Hematopoietic multipotent progenitor cell (in vitro differentiated cells): ENCODE measurements at regions not wholly inside any gene's neighbourhood (a gene's known extent, or its start where the extent isn't known, plus 50 kb on each side); places are given as distances from the start of the nearest gene placed in this dataset.

ENCODE experiments used
- DNase-seq, 3 donors: peaks; one replicate each; pipeline ENCODE4 v3.0.0-alpha.2; 2011 to 2015; ENCODE audit warnings: low read depth in 2 of 3, low spot score in 2 of 3

DNA sequence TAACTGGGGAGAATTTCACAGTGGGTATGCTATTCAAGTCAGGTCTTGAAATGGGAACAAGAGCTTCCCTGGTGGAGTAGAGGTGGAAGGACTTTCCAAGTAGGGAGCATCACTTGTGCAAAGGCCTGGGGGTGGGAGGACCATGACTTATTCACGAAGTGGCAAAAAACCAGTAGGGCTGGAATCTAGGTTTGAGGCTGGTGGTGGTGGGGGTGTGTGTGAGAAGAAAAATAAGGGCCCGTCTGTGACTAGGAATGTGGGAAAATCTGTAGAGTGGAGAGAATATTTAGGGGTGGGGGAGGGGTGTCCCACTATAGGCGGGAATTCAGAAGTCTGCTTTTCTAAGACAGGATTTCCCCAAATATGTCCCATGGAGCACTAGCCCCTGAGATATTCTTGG, 271.9 kb upstream of the TBL1XR1 start:
- DNase-seq = no peak

DNA sequence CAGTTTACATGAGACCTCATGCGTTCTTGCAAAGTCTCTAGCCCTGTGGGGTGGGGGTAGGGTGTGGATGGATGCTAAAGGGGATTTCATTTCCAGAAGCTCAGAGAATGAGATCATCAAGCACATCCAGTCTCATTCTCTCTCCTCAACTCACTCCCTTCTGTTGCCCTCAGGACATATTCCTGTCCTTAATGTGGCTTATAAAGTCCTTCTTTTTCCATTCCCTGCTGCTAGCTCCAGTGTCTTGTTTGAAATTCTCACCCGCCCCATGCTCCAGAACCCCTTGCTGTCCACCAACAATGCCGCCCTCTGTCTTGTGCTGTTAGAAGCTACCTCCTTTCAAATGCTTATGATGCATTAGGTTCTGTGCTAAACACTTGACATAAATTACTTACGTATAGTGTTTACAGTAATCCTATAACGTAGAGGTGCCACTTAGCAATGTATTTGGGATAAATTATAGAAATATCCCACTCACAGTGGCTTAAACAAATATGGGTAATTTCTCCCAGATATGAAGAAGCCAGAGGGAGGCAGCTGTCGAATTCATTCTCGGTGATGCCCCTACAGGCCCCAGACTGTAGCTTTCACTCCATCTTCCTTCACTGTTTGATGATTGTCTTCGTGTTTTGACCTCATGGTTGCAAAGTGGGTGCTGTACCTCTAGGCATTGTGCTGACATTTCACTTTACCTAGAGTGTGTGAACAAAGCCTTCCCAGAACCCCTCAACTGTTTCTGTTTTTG, 273.1 kb upstream of the TBL1XR1 start:
- no peak for DNase-seq

DNA sequence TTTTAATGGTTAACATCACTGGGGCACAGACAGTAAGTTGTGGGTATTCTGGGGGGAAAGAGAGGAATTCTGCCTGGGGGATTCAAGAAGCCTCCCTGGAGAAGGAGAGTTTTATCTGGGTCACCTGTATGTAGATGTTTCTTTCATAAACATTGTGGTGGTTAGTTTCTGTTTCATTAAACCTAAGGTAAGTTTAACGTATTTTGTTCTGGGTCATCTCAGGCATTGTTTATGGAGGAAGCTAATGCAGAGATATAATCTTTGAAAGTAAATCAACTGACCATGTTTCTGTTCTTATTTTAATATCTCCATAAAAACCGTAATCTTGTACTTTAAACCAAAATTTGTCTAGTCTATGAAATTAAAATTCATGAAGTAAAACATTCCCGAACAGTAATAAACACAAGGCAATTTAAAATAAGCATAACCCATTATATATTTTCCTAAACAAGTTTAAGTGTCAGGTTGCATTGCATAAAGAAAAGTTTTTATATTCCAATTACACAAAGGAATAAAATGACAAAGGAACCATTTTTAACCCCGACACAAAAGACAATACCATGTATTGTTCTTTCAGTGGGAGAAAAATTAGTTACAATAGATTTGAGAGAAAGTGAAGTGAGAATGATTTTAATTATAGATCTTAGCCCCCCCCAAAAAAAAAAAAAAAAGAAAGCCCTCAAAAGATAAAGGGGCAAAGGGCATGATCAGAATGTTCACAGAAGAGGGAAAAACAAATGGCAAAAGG, 274.6 kb upstream of the TBL1XR1 start:
- no peak for DNase-seq

DNA sequence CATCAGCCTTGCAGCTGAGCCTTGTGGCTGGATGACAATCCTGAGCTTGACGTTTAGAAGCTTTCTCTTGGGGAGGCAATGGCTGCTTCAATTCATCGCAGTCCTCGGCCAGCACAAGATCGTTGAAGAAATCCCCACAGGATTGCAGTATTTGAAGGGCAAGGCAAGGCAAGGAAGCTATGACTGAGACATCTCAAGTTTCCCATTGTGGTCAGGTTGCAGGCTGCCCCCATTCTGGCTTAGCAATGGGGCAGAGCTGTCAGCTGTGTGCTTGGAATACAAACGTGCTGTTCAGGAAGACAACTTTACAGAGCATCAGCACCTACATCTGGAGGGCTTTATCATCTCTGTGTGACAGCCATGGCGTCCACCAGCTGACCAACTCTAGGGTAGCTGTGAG, 275.9 kb upstream of the TBL1XR1 start:
- DNase-seq = no peak

DNA sequence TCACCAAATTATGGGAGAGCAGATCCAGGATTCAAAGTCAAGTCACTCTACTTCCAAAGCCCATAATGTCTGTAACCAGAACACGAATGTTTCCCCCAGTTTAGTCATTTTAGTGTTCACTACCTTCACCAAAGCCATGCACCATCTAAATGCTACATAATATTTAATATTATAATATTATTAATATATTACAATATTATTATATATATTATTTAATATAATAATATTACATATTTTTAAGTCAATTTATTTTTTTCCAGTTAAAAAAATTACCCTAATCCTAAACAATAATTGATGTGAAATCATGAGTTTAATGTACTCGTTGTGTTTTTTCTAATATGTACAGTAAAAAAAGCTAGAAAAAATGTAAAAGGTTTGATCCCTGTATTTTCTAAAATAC, 276.6 kb upstream of the TBL1XR1 start:
- no peak for DNase-seq

DNA sequence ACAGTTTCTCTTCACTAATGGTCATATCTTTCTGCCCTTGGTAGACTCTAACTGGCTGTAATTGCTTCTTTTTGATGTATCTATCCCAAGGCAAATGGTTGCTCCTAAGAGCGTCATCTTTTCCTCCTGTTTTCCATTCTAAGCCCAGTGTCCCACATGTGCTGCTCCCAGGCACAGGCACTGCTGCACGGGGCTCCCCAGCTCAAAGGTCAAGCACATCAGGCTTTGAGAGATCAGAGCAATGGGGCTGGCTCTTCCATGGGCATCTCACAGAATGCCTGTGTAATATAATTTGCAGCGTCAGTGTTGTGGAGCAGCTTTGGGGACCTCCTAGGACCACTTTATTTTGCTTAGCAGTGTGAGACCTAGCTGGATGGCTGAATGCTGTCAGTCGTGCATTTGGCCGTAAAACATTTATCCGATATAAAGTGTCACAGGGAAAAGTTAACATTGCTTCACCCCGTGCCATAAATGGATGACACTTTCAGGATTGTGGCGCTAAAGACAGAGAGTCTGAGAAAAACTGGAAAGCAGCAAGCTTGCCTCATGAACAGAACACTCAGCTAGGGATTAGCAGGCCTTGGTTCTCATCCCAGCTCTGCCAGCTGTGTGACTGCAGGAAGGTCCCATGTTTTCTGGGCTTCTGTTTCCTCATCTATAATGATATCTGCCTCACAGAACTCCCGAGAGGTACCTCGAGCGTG, 277.5 kb upstream of the TBL1XR1 start:
- DNase-seq = no peak

GRCh38 chr3:177475356-177475665, 278.0 kb upstream of the TBL1XR1 start:
- no peak for DNase-seq

GRCh38 chr3:177476495-177476894, 279.2 kb upstream of the TBL1XR1 start:
- no peak for DNase-seq

DNA sequence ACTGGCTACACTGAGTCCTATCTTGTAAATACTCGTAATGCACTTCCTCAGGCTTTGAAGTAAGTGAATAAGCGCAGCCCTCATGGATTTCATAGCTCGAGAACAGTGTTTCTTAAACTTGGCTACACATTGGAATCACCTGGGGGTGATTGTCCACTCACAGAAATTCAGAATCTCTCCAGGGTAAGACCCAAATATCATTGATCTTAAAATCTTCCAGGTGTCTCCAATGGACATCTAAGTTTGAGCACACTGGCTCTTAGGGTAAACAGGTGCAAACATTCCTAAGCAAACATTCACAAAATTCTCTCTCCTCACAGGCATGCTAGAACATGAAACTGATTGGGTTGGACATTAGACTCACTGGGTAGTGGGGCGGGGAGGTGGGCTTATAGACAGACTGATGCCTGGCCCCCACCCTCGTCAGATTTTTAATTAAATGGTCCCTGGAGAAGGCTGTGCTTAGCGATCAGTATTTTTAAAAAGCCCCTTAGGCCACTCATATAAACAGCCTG, 279.7 kb upstream of the TBL1XR1 start:
- no peak for DNase-seq

DNA sequence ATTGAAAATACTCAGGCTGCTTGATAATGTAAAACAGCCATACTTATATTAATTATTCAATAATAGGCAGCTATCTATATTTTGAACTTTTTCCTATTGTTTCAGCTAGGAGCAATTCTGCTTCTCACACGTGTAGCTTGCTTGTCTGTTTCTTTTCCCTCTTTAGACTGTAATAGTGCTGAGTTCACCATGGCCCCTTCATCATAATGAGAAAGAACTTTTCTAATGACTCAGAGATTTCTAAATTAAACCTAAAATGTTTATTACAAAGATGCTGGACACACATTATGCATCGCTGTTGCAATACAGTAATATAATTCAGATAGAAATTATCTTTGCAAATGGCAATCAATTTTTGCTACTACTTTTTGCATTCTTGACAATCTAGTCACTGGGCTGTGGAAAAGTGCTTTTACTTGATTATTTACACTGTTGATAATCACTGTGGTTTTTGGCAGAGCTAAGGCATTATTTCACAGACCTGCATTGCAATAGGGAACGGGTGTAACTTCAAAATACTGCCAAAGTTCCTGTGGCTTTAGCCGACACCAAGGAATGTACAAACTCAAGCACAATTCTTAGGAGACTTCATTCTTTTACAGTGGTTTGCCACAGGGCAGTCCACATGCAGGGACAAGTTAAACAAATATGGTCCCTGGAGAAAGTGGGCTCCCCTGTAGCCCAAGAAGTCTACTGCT, 281.0 kb upstream of the TBL1XR1 start:
- DNase-seq = no peak

DNA sequence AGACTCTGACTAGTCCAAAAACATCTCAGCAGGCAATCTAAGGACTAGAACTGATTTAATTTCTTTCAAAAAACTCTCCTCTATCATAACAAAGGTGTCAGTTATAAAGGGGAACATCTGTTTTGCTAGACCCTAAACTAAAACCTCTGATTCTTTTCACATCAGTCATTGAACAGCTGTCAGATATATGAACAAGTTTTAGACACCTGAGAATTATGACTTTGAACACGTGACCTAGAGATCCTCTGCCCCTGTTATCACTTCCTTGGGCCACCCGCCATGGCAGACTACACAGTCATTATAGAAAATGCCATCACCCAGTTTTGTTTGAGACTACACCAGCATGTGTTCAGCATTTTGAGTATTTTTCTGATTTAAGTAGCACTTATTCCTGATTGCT, 282.3 kb upstream of the TBL1XR1 start:
- DNase-seq = no peak

GRCh38 chr3:177481329-177481728, 284.0 kb upstream of the TBL1XR1 start:
- DNase-seq = peak in 2 of 3 donors; percentile 7 to 45

DNA sequence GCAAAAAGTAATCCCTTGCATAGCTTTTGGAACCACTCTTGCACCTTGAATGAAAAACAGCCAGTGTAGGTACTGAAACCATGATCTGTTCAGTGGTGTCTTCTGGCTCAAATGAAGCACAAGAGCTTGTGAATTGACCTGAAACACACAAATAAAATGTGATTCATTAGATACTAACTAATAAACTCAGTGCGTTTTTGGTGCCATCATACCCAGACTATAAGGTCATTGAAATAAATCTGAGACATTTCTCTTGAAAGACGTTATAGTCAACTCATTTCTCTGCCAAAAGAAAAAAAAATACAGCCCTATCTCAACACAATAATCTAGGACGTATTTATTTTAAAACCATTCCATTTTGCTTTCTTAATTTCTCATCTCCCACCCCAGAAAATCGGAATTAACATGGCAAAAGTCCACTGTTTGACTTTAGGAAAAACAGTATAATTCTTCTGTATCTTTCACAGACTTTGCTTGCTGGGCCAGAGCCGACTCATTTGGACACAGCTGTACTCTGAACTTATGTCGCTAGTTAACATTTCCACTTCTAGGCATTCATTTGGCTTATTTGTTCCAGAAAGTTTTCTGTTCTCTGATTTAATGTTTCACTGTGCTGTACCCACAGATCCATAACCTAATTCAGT, 284.9 kb upstream of the TBL1XR1 start:
- DNase-seq = no peak

- peak in 2 of 3 donors; percentile 36 to 42 for DNase-seq
Measured at GRCh38 chr3:177483182-177483967, 286.1 kb upstream of the TBL1XR1 start.

DNA sequence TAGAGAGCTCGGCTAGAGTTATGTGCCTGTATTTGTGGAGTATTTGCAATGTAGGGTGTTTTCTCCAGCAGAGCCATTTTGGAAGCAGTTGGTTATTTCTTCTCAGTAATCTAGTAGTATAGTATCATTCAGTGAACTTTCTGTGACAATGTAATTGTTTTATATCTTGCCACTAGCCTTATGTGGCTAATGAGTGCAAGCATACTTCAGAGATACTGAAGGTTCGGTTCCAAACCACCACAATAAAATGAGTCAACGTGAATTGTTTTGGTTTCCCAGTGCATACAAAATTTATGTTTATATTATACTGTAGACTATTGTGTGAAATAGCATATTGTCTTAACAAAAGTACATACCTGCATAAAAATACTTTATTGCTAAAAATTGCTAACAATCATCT, 286.9 kb upstream of the TBL1XR1 start:
- no peak for DNase-seq

DNA sequence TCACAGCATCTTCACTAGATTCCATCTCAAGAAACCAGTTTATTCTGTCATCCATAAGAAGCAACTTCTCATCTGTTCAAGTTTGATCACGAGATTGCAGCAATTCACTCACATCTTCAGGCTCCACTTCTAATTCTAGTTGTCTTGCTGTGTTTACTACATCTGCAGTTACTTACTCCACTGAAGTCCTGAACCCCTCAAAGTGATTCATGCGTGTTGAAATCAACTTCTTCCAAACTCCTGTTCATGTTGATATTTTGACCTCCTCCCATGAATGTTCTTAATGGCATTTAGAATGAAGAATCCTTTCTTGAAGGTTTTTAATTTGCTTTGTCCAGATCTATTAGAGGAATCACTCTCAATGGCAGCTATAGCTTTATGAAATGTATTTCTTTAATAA, 287.6 kb upstream of the TBL1XR1 start:
- no peak for DNase-seq

DNA sequence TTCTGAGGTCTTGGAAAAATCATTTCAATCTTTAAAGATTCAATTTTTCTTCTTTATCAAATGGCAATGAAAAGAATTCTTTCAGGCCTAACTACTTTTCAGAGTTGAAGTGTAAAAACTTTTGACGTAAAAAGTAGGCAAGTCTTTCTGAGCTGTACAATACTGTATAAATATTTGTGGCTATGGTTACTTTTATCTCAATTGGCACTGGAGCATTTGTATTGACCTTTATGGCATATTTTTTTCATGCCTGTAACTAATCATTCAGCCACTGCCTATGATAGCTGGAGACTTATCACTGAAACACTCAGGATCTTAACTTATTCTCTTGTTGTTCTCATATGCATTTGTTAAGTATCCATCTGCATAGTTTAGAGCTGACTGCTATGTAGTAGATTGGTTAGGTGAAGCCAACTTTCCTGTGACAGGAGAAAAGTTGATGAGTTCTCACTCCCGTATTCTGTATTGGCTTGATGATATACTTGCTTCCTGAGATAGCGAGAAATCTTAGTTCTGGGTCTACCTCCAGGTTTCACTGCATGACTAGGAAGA, 290.4 kb upstream of the TBL1XR1 start:
- DNase-seq = no peak

DNA sequence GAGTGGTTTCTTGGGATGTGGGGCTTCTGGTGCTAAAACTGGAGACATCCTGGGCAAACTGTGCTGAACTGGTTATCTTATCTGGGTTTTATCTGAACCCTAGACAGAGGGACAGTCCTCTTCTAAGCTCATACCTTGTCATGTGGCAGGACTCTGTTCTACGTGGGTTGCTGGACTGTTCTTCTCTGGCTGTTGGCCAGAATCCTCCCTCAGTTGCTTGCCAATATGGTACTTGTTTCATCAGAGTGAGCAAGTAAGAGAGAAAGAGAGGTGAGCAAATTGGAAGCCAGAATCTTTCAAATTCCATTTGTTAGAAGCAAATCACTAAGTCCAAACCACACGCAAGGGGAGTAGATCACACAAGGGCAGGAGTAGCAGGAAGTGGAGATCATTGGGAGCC, 291.5 kb upstream of the TBL1XR1 start:
- no peak for DNase-seq

DNA sequence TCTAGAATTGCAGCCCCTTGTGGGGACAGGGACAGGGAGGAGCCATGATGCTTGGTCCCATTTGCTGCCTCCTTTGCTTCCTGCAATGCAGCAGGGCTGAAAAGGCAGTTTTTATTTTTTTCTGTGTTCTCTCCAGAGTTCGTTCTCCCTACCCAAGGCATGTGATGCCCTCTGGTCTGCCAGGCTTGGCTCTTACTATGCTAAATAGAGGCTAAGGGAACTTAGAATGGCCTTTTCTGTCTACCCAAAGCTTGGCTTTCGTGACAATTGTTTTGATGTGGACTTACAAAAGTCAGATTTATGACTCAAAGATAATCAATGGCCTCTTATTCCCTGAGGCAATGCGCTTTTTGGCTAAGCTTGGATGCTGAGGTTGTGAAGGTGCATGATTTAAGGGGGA, 293.3 kb upstream of the TBL1XR1 start:
- DNase-seq = no peak
